Loucy (cell line): ENCODE measurements at regions not wholly inside any gene's neighbourhood (a gene's known extent, or its start where the extent isn't known, plus 50 kb on each side); places are given as distances from the start of the nearest gene placed in this dataset.

Experiments used
- H2AFZ ChIP-seq: fragments of 200-600 bp; sonication (generic); 2 replicates; pipeline ENCODE4 v1.6.0; 2016; ENCODE audit warnings: antibody characterized with exemption, mild to moderate bottlenecking, low read length, moderate library complexity
- H3F3A ChIP-seq: fragments of 200-600 bp; 2 replicates; pipeline ENCODE4 v1.6.0; 2016; ENCODE audit warnings: antibody characterized with exemption, low read depth, mild to moderate bottlenecking
- H3K27me3 ChIP-seq: fragments of 200-600 bp; sonication (generic); 2 replicates; pipeline ENCODE4 v1.6.1; 2014; ENCODE audit warnings: low read length, mild to moderate bottlenecking; ENCODE audit not compliant: insufficient read depth, poor library complexity, severe bottlenecking
- H3K36me3 ChIP-seq: fragments of 200-600 bp; sonication (generic); 2 replicates; pipeline ENCODE4 v1.6.1; 2016; ENCODE audit warnings: low read length; ENCODE audit not compliant: insufficient read depth
- H3K4me1 ChIP-seq: fragments of 200-600 bp; sonication (generic); 2 replicates; pipeline ENCODE4 v1.5.1; 2014; ENCODE audit warnings: low read length, mild to moderate bottlenecking; ENCODE audit not compliant: insufficient read depth, poor library complexity, severe bottlenecking
- H3K4me2 ChIP-seq: fragments of 200-600 bp; sonication (generic); 2 replicates; pipeline ENCODE4 v1.6.0; 2014; ENCODE audit warnings: antibody characterized with exemption, low read length, low read depth, mild to moderate bottlenecking; ENCODE audit not compliant: poor library complexity, severe bottlenecking
- H3K4me3 ChIP-seq: fragments of 200-600 bp; sonication (generic); 2 replicates; pipeline ENCODE4 v1.5.1; 2014; ENCODE audit warnings: low read length, mild to moderate bottlenecking, mixed read lengths; ENCODE audit not compliant: poor library complexity, severe bottlenecking
- H3K79me2 ChIP-seq: fragments of 200-600 bp; sonication (generic); 2 replicates; pipeline ENCODE4 v1.6.1; 2014; ENCODE audit warnings: low read length; ENCODE audit not compliant: insufficient read depth
- H3K9ac ChIP-seq: fragments of 200-600 bp; sonication (generic); 2 replicates; pipeline ENCODE4 v1.6.0; 2014; ENCODE audit warnings: mild to moderate bottlenecking, low read depth, low read length, moderate library complexity; ENCODE audit not compliant: poor library complexity, severe bottlenecking
- H3K9me2 ChIP-seq: fragments of 200-600 bp; sonication (generic); replicated peaks from 2 replicates; pipeline ENCODE4 v1.6.1; 2016; ENCODE audit warnings: low read depth, low read length, mixed read lengths
- H3K9me3 ChIP-seq: fragments of 200-600 bp; sonication (generic); 2 replicates; pipeline ENCODE4 v1.6.1; 2014; ENCODE audit warnings: mild to moderate bottlenecking, antibody characterized with exemption, low read length, low read depth; ENCODE audit not compliant: insufficient read depth
- H4K20me1 ChIP-seq: fragments of 200-600 bp; sonication (generic); 2 replicates; pipeline ENCODE4 v1.6.0; 2014; ENCODE audit warnings: antibody characterized with exemption, low read length, mild to moderate bottlenecking; ENCODE audit not compliant: insufficient read depth, poor library complexity, severe bottlenecking
- CTCF ChIP-seq: fragments of 200-600 bp; sonication (generic); conservative IDR thresholded peaks from 2 replicates; pipeline ENCODE4 v1.5.1; 2014; ENCODE audit warnings: mild to moderate bottlenecking, antibody characterized with exemption, low read length
- EZH2phosphoT487 ChIP-seq: fragments of 200-600 bp; IDR thresholded peaks from 2 replicates; pipeline ENCODE4 v1.6.1; 2018; ENCODE audit warnings: antibody characterized with exemption, mild to moderate bottlenecking, moderate library complexity, borderline replicate concordance

DNA sequence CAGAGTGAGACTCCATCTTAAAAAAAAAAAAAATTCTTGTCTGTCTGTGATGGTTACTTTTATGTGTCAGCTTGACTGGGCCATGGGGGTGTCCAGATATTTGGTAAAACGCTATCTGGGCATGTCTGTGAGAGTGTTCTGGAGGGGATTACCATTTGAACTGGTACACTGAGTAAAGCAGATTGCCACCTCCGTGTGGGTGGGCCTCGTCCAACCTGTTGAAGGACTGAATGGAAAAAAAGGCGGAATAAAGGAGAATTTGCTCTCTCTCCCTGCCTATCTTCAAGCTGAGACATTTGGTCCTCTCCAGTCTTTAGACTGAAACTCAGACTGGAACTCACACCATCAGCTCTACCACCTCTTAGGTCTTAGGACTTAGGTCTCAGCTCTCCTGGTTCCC is 82.8 kb downstream of the MIS18A start:
- no peaks in the 10 kb centered on the region for H3K9me2 ChIP-seq
- peaks cover 5% of the 10 kb centered on the region; the same call in 1 of the 2 replicates for H3K9me3 ChIP-seq
- H3K9ac ChIP-seq, result no peak overlapping the region
- H3F3A ChIP-seq, result no peaks in the 10 kb centered on the region
- H3K36me3 ChIP-seq, result no peaks in the 10 kb centered on the region
- H3K79me2 ChIP-seq, result no peaks in the 10 kb centered on the region
- no peaks in the 10 kb centered on the region for H3K4me1 ChIP-seq
- H3K4me3 ChIP-seq, result no peak overlapping the region
- no peaks in the 10 kb centered on the region for H3K27me3 ChIP-seq
- no peak overlapping the region for H2AFZ ChIP-seq
- no peaks in the 10 kb centered on the region for H4K20me1 ChIP-seq
- TF ChIP-seq EZH2phosphoT487, result no peak
- TF ChIP-seq CTCF, result no peak
- H3K4me2 ChIP-seq, result no peak overlapping the region

DNA sequence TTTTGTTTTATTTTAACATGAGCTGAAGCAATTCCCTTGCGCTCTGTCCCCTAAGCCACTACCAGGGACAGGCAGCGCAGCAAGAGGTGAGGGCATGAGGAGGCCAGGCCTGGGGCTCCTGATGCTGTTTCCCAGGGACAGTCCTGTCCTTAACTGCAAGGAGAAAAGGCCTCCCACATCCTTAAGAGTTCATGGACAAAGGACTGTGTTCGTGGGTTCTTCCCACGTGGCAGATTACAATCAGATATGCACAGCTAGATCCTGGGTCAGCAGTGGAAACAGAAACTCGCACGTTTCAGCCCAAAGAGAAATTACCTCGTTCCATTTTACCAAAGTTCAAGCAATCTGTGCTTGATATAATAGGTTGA is 85.8 kb downstream of the MIS18A start:
- TF ChIP-seq EZH2phosphoT487, result no peak
- no peak for TF ChIP-seq CTCF
- no peak overlapping the region for H3K9ac ChIP-seq
- H3K27me3 ChIP-seq, result no peaks in the 10 kb centered on the region
- no peaks in the 10 kb centered on the region for H3K4me1 ChIP-seq
- no peak overlapping the region for H3K4me3 ChIP-seq
- no peak overlapping the region for H2AFZ ChIP-seq
- no peaks in the 10 kb centered on the region for H3K36me3 ChIP-seq
- H3K9me3 ChIP-seq, result peaks cover 5% of the 10 kb centered on the region; the same call in 1 of the 2 replicates
- no peaks in the 10 kb centered on the region for H4K20me1 ChIP-seq
- H3F3A ChIP-seq, result no peaks in the 10 kb centered on the region
- H3K4me2 ChIP-seq, result no peak overlapping the region
- no peaks in the 10 kb centered on the region for H3K79me2 ChIP-seq
- H3K9me2 ChIP-seq, result no peaks in the 10 kb centered on the region

DNA sequence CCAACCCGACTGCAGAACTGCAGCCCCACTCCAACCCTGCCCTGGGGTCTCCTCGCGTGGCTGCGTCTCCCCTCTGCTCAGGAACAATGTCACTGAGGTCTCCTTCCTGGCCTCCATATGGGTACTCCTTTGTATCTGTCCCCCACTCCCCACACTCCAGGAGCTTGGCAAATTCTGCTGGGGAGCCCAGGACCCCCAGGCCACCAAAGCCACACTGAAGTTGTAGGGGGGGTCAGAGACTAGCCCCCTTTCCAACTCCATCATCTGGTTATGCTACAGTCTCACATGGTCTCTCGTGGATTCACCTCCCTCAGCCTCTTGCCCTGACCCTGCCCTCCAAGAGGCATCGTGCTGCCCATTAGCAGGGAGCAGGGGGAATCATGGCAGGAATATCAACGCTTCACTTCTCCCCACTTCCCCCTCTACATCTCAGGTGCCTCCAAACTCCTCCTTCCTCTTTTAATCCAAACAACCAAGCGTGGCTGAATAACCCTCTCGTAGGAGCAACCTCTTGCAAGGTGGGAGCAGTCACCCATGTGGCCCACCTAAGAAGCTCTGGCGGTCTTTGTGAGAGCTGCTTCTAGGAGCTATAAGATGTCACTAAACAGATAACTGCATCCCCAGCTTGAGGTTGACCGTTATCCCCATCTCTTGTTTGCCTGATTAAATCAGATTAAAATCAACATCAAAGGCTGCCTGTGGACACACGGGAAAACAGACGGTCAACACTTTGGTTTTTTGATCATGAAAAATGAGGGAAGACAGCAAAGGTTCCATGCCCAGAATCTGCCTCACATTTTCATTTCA is 86.4 kb downstream of the MIS18A start:
- Histone ChIP-seq H3F3A (no peaks in the 10 kb centered on the region), H3K9ac (no peak overlapping the region), H3K9me2 (no peaks in the 10 kb centered on the region), H3K9me3 (peaks cover 5% of the 10 kb centered on the region; the same call in 1 of the 2 replicates), H4K20me1 (no peaks in the 10 kb centered on the region), H3K36me3 (no peaks in the 10 kb centered on the region), H3K4me2 (no peak overlapping the region), H3K4me3 (no peak overlapping the region), H3K27me3 (no peaks in the 10 kb centered on the region), H2AFZ (no peak overlapping the region), H3K79me2 (no peaks in the 10 kb centered on the region), H3K4me1 (no peaks in the 10 kb centered on the region)
- TF ChIP-seq CTCF (no peak), EZH2phosphoT487 (no peak)
